Amygdala (tissue), 56 donors: ENCODE measurements at regions not wholly inside any gene's neighbourhood (a gene's known extent, or its start where the extent isn't known, plus 50 kb on each side); places are given as distances from the start of the nearest gene placed in this dataset.

ENCODE experiments used
- DNase-seq, 56 donors: peaks; one replicate each; lab custom pipeline; 2025; lab: John Stamatoyannopoulos, UW

GRCh38 chr10:78182841-78183240 lies 149.2 kb downstream of the RPS24 start:
- no peak for DNase-seq

DNA sequence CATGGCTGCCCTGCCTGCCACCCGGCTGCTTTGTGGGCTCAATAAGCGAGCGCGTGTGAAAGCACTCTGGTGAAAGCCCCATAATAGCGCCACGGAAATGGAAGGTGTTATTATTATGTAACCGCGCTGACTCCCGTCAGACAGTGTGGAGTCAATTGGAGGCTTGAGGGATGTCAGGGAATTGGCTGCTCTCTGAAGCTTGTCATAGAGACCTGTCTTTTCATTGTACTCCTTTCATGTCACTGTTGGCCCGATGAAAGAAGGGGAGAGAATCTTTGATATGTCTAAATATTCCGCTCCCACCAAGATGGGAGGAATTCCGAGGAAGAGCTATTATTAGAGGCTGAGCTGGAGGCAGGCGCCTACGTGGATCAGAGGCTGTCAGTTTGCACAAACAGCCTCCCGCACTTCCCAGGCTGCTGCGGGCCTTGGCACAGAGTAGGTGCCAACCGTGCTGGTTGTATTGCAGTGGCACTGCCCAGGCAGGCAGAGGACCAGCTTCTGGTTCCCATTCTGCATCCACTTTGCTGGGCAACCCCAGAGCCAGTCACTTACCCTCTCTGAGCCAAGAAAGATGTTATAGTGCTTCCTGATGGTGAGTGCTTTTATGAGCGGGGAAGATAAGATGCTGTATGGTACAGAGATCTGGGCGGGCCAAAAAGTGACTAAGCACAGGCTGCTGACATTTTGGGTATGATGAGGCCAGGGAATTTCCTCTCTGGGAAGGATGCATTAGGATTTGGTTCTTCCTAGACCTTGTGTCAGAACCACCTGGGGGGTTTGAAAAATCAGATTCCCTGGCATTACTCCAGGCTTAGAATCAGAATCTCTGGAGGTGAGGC lies 151.4 kb downstream of the RPS24 start:
- DNase-seq: peak in 4 of 56 donors; percentile 9 to 25 (median 16)

- peak in 25 of 56 donors; percentile 8 to 70 (median 32) for DNase-seq
These were observed 152.0 kb downstream of the RPS24 start for GRCh38 chr10:78185693-78186055.

GRCh38 chr10:78186572-78186971 lies 152.9 kb downstream of the RPS24 start:
- DNase-seq: no peak

DNA sequence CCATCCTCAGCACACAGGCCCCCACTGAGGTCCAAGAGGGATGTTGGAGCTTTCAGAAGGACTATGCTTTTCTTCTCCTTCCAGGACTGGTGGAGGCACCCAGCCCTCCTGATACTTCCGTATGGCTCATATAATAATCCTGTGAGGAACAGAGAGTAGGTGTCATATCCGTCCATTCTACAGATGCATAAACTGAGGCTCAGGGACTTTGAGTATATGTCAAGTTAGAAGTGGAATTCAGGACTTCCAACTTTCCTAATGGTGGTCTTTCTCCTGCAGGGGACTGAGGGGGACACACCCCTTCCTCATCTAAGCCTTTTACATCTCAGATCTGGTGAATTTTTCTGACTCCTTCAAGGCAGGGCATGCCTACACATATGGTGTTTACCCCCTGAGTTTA lies 153.7 kb downstream of the RPS24 start:
- DNase-seq: no peak

- DNase-seq: no peak
These were observed 154.8 kb downstream of the RPS24 start for GRCh38 chr10:78188446-78188845.

DNA sequence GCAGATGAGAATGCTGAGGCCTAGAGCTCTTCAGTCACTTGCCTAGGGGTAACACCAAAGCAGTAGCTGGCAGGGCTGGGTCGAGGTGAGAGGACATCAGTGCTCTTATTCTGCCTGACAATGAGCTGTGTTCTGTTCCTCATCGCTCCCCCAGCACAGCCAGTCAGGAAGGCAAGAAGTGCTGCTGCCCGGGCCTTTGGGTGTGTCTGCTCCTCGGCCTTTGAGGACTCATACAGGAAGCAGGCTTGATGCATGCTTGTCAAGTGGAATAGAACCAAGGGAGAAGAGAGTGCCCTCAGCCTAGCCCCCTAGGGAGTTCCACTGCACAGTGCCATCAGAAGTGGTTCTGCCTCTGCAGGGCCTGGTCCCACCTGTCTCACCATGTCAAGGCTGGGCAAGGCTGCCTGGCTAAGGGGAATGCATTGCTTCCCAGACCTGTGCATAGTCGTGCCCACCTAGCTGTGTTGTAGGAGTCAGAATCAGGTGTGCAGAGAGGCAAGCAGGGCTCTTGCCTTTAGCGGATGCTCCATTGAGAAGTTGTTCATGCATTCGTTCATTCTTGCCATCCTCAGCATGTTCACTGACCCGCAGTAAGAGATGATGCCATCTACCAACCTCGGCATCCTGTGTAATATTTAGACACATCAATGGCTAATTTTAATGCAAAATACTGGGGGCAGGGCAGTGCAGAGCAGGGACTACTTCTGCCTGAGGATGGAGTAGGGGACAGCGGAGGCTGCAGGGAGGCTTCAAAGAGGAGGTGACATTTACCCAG lies 156.6 kb downstream of the RPS24 start:
- no peak for DNase-seq

GRCh38 chr10:78191301-78191700 lies 157.6 kb downstream of the RPS24 start:
- no peak for DNase-seq

DNA sequence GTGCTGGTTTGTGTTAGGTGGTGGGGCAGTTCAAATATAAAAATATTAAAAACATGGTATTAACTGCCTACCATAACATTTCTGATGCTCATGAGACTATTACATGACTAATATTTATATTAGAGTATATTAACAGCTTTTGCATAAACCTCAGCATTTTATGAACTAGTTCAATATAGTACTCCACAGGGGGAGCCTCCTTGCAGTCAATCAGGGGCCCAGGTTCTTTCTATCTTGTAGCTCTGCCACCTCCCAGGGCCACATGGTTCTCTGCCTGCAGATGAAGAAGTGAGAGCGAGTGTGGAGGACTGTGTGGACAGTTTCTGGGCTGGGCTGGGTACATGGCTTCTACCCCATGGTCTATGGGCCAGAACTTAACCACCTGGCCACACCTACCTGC lies 159.5 kb downstream of the RPS24 start:
- no peak for DNase-seq

GRCh38 chr10:78194050-78194449 lies 160.4 kb downstream of the RPS24 start:
- DNase-seq: no peak

GRCh38 chr10:78194539-78195402 lies 161.1 kb downstream of the RPS24 start:
- DNase-seq: no peak

DNA sequence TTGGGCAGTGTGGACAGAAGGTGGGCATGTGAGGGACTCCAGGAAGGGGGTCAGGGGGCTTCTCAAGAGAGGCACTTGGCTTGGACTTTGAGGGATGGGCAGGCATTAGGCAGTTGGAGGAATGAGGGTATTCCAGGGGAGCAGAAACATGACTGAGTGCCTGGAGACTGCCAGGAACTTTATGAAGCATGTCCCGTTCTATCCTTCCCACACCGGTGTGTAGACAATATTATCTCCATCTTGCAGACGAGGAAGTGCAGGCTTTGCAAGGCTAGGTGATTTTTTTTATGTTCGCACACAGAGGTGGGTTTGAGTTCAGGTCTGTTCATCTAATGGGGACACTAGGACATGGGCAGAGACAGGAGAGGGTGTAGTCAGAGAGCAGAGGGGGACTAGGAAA lies 162.7 kb downstream of the RPS24 start:
- no peak for DNase-seq

GRCh38 chr10:78196964-78197363 lies 163.3 kb downstream of the RPS24 start:
- DNase-seq: no peak

GRCh38 chr10:78197628-78198272 lies 164.1 kb downstream of the RPS24 start:
- no peak for DNase-seq

DNA sequence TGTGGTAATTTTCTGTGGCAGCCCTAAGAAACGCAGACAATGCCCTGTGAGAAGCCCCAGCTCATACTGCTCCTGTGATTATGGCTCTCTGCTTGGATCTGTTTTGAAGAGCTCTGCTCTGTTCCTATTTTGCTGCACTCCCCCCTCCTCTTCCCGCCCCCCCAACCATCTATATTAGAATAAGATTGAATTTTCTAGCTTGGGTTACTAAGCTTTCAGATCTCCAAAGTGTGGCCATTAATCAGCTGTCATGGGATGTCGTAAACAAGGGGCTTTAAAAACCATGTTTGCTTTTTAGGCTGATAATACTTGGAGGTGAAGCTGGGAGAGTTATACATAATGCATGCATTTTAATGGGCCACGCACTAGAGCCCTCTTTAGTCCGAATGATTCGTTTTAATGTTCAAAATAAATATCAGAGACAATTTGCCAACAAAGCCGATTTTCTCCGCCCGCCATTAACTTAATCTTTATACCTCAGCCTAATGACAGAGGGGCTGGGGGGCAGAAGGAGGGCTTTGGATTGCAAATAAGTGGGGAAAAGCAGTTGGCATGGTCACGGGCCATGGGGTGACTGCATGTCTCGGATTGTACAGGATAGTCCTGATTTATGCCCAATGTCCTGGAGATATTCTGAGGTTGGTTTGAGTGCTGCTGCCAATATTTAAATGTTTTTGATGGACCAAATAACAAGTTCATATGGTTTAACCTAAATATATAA lies 165.5 kb downstream of the RPS24 start:
- no peak for DNase-seq

GRCh38 chr10:78199759-78200158 lies 166.1 kb downstream of the RPS24 start:
- no peak for DNase-seq

- DNase-seq: no peak
These were observed 167.0 kb downstream of the RPS24 start for GRCh38 chr10:78200686-78201085.

- no peak for DNase-seq
These were observed 168.7 kb downstream of the RPS24 start for GRCh38 chr10:78202386-78202785.

DNA sequence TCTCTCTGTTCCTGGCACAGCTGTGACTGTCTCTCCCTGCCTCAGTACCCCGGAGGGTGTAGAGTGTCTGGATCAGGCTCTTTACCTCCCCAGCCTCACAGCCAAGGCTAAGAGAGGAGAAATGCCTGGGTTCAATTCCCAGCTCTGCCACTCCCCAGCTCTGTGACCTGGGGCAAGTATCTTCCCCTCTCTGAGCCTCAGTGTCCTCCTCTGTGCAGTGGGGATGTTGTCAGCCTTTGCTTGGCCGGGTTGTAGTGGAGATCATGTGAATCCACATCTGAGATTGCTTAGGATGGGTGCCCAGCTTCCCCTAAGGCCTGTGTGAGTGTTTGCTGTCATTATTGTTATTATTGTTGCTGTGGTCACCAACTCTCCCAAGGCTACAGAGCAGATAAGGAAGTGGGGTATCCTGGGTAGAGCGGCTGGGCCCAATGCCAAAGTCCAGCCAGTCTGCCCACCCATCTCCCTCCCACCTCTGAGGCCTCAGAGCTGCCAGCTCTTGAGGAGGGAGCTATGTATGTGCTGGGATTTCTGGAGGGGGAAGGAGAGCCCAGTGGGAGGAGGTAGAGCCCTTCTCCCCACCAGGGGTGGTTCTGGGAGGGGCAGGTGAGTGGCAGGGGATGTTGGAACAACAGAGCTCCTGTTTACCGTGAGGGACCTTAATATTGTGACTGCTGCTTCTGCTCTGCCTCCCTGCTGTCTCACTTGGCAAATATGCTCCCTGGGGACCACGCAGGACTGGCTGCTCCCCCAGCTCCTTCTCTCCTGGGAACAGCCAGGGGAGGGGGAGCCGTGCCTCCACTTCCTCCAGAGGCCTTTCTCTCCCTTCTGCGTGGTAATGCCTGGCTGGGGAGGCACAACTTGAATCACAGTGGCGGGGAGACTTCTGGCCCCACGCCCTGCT lies 170.5 kb downstream of the RPS24 start:
- no peak for DNase-seq
